CD4-positive, alpha-beta T cell treated with Interleukin-15 for 1 hour (primary cell): ENCODE measurements at regions not wholly inside any gene's neighbourhood (a gene's known extent, or its start where the extent isn't known, plus 50 kb on each side); places are given as distances from the start of the nearest gene placed in this dataset.
"Not testable (repeated sequence)": the region's sequence is repeated elsewhere in the genome, so short reads cannot be mapped to it uniquely, and the experiment has no call there.

Experiments
- DNase-seq: peaks from one replicate; pipeline ENCODE4 v3.0.0-alpha.2; 2020

DNA sequence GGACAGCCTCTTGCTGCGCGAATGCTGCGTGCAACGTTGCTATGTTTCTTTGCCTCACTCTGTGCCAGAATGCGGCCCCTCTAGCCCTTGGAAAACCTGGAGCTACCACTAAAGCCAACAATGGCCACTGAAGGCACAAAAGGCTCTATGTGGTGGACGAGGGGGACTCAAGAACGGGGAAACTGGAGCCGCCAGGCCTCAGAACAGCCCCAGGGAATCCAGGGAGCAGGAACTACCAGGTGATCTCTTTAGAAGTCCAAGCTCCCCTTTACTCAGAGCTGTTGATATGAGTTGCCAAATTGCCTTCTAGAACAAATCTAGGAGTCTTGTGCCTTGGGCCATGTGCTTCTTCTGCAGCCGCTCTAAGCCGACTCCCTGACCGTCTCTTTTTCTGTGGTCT lies 113.8 kb upstream of the ERRFI1 start:
- DNase-seq, result no peak

DNA sequence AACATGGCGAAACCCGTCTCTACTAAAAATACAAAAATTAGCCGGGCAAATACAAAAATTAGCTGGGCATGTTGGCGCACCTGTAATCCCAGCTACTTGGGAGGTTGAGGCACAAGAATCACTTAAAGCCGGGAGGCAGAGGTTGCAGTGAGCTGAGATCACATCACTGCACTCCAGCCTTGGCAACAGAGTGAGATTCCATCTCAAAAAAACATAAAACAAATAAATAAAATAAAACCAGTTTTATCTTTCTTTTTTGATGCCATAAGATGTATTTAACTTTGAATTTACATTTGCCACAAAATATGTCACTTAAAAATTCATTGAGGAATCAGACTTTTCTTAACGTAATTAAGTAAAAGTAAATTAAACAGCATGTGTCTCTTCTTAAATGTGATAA lies 113.3 kb upstream of the ERRFI1 start:
- no peak for DNase-seq

DNA sequence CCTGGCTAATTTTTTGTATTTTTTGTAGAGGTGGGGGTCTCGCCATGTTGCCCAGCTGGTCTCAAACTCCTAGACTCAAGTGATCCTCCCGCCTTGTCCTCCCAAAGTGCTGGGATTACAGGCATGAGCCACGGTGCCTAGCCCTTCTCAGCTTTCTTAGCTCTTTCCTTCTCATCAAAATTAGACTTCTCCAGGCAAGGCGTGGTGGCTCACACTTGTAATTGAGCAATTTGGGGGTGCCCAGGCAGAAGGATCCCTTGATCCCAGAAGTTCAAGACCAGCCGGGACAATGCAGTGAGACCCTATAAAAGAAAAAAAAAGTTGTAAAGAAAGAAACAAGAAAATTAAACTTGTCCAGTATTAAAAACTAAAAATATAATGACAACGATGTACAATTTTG lies 112.6 kb upstream of the ERRFI1 start:
- DNase-seq, result no peak

DNA sequence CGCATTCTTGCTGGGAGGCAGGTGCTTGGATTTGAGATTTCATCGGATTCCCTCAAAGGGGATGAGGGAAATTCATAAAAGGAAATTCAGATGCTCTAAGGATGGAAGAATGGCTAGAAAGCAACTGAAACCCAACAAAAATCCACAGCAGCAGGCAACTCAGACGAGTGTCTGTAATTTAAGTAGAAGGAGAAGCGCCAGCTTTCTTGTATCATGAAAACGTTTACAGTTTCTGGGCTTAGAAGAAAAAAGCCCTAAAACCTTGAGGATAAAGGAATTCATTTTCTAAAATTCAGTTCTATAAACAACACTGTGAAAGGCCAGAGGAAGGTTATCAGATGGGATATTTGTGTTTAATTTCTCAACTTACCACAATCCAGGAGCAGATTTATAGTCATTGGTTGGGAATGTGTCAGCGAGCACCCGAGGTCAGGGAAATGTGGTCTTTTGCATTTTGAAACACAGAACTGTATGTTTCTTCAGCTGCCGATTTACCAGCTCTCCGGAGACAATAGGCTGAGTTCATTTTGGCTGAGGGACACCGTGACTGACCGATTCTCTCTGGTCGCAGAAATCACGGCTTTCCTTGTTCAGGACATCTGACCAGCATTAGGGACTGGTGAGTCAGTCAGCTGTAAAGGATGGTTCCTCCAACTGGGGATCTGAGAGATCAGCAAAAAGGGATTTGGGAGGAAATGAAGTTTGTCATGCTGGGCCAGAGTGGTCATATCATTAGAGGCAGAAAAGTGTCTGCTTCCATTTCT lies 111.6 kb upstream of the ERRFI1 start:
- DNase-seq, result no peak

- no peak for DNase-seq
Measured at GRCh38 chr1:8136766-8137165, 110.7 kb upstream of the ERRFI1 start.

- DNase-seq, result no peak
Measured at GRCh38 chr1:8135250-8135649, 109.1 kb upstream of the ERRFI1 start.

DNA sequence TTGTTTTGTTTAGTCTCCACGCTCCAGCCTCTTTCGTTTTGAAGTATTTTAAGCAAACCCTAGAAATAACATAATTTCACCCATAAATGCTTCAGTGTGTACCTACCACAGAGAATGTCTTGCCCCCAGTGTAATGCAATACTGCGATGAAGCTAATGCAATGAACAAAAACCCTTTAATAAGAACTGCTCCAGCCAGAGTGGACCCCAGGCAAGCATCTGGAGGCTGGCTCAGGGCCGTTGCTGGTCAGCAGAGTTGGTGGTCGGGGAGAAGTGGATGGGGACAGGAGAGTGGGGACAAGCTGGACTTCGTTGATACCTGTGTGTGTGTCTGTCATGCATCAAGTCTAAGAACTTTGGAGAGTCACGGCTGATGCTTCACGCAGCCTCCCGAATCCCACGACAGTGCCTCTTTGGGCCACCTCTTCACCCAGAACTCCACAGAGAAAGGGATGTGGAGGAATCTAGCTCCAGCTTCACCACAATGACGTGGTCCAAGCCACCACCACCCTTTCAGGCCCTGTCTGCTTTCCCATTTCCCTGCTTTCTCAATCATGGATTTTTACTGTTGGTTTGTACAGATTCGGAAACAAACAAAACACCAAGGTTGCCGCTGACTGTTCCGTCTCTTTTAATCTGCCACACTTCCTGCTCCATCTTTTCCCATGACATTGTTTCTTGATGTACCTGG lies 108.6 kb upstream of the ERRFI1 start:
- no peak for DNase-seq

DNA sequence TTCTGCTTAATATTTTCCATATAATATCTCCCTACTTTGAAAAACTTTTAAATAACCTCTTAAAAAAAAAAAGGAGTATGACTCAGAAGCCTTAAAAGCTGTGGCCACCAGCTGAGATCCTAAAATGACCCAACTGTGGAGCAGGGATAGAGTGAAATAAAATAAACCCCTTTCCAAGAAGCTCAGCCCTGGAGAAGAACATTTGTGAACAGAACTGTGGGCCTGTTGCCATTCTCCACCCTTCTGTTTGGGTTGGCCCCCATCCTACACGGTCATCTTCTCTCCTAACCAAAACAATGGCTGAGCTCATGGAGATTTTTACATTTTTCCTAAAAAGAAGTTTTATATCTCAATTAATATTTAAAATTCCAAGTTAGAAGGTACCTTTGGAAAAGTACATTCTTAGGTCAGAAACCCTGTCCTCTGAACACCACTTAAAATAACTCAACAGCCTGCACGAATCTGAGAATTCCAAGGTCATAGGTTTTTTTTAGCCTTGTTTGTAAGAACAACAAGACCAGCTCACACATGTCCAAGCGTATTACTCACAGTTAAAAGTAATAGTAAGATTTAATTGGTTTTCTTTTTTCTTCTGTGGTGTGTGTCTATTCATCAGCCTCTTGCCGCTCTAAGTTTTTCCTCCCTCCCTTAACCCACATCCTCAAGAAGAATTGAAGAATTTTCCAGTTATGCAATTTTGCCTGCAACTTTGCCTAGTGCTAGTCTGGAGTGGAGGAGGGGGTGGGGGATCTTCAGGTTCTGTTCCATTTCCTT lies 107.7 kb upstream of the ERRFI1 start:
- DNase-seq, result no peak

DNA sequence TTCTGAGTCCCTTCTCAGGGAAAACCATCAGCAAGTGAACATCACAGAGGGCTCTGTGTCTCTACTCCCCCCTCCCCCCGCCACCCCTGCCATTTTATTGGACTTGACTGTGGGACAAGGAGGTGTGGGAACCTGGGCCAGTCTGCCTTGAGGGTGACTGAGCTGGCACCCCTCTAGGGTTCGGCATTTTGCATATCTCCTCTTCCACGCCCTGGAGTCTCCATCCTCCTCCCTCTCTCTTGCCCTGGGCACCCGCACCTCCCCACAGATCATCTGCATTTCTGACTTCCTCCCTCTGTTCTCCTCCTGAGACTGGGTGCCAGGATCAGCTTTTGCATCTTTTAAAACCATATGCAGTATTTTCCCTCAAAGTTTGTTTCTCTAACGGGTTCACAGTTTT lies 107.1 kb upstream of the ERRFI1 start:
- no peak for DNase-seq

GRCh38 chr1:8127171-8127641 lies 101.1 kb upstream of the ERRFI1 start:
- no peak for DNase-seq

GRCh38 chr1:8122477-8123407 lies 96.6 kb upstream of the ERRFI1 start:
- no peak for DNase-seq

DNA sequence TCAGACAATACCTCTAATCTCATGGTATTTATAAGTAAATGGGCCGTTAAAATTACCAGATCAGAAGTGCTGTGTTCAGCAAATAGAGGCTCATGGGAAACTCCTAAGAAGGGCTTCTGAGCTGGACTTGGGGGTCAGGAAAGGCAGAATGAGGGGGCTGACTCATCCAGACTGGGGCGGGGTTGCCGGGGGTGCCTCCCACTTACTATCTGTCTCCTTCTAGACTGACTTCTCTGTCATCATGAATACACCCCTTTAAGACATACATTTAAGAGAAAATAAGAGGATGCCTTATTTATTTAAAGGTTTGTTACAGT lies 96.0 kb upstream of the ERRFI1 start:
- no peak for DNase-seq

- no peak for DNase-seq
Measured at GRCh38 chr1:8121261-8122159, 95.4 kb upstream of the ERRFI1 start.

- no peak for DNase-seq
Measured at GRCh38 chr1:8120693-8121260, 94.7 kb upstream of the ERRFI1 start.

DNA sequence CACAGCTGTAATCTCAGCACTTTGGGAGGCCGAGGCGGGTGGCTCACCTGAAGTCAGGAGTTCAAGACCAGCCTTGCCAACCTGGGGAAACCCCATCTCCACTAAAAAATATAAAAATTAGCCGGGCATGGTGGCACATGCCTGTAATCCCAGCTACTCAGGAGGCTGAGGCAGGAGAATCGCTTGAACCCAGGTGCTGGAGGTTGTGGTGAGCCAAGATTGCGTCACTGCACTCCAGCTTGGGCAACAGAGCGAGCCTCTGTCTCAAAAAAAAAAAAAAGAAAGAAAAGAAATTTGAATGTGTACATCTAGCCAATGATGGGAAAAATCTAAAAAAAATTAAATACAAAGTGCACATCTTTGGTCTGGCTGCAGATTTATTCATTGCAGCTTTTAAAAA lies 92.6 kb upstream of the ERRFI1 start:
- not testable (repeated sequence) for DNase-seq

DNA sequence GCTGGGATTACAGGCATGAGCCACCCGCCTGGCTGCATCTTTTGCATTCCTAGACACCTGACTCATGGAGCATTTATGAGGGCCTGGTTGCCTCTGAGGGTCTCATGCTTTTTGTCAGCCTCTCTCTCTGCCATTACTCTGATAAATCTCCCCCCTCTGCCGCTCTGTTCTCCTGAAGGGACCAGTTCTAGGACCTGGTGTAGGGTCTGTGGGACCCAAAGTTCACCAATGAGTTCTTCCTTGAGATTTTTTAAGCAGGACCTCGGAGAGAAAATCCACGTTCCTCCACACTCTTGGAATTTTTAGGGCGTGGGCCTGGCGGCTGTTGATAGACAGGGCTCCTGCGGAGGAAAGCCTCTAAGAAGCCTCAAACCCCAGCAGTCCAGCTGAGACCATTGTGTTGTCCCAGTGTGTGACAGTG lies 91.9 kb upstream of the ERRFI1 start:
- DNase-seq, result no peak

DNA sequence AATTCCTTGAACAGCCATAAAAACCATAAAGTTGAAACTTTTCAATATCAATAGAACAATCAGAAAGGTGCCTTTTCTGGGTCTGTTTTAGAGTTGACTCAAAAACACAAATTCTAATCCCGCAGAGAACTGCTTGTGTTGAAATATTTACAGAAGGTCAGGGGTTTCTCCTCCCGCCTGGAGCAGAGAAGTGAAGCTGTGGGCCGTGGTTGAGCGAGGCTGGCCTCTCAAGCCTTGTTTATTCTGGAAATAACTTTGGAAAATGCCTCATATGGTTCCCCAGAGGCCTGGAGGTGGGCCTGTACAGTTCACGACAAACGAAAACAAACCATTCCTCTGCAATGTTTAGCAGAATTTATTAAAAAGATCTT lies 90.8 kb upstream of the ERRFI1 start:
- no peak for DNase-seq

GRCh38 chr1:8115769-8116167 lies 89.7 kb upstream of the ERRFI1 start:
- no peak for DNase-seq

GRCh38 chr1:8115031-8115768 lies 89.1 kb upstream of the ERRFI1 start:
- DNase-seq, result no peak
